HG03175 (cell line): ENCODE measurements at regions not wholly inside any gene's neighbourhood (a gene's known extent, or its start where the extent isn't known, plus 50 kb on each side); places are given as distances from the start of the nearest gene placed in this dataset.

Experiments
- ATAC-seq: cut with Tn5 transposase; IDR thresholded peaks from one replicate; pipeline ENCODE4 v1.9.1; 2021; ENCODE audit warnings: mild to moderate bottlenecking, moderate library complexity; ENCODE audit not compliant: unreplicated experiment

- no peak for ATAC-seq
These were observed 83.6 kb upstream of the BDNF start for GRCh38 chr11:27783701-27784355.

GRCh38 chr11:27777033-27777432, 76.8 kb upstream of the BDNF start:
- ATAC-seq, result no peak

GRCh38 chr11:27773884-27774283, 73.6 kb upstream of the BDNF start:
- ATAC-seq, result no peak

GRCh38 chr11:27771516-27771915, 71.3 kb upstream of the BDNF start:
- ATAC-seq, result no peak

GRCh38 chr11:27770576-27770975, 70.3 kb upstream of the BDNF start:
- ATAC-seq, result no peak

GRCh38 chr11:27763736-27764135, 63.5 kb upstream of the BDNF start:
- ATAC-seq, result no peak

GRCh38 chr11:27761356-27761755, 61.1 kb upstream of the BDNF start:
- ATAC-seq, result no peak

- no peak for ATAC-seq
These were observed 57.7 kb upstream of the BDNF start for GRCh38 chr11:27757953-27758352.

- no peak for ATAC-seq
These were observed 54.1 kb upstream of the BDNF start for GRCh38 chr11:27754035-27755017.
